ENCODE measurements at regions not wholly inside any gene's neighbourhood (a gene's known extent, or its start where the extent isn't known, plus 50 kb on each side); places are given as distances from the start of the nearest gene placed in this dataset.

DNA sequence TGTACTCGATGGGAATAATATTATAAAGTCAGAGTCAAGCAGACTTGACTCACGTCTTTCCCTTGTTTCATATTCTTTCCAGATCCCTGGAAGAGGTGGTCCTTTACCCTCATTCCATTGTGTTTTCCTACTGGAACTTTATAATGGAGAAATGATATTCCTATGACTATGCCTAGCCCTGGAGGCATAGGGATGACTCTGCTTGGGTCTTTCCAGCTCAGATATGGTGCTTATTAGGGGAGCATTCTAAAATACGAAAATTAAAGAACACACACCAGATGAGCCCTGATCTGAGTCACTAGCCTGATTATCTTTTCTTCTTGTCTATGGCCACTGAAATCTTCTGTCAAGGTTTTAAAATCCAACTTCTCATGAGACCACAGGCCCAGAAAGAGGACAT, 231.4 kb downstream of the ANKRD50 start:
- H3K9ac ChIP-seq (ENCODE audit: low read length) = no peak overlapping the region
- no peaks in the 10 kb centered on the region for H4K20me1 ChIP-seq (ENCODE audit: insufficient read depth)
- H3K27ac ChIP-seq (ENCODE audit: low read length) = no peak overlapping the region
- no peak overlapping the region for H3K4me3 ChIP-seq (ENCODE audit: low read length)
- no peaks in the 10 kb centered on the region for H3K27me3 ChIP-seq (ENCODE audit: insufficient read depth, low read depth, low read length)
- no peaks in the 10 kb centered on the region for H3K9me3 ChIP-seq (ENCODE audit: low read length)
- H3K79me2 ChIP-seq (replicated peaks; ENCODE audit: insufficient read depth, low read length) = no peaks in the 10 kb centered on the region
- TF ChIP-seq CTCF (IDR thresholded peaks at IDR 0.05; ENCODE audit: poor library complexity, severe bottlenecking) (no peak), SMC3 (conservative IDR thresholded peaks at IDR 0.05; ENCODE audit: poor library complexity) (no peak), POLR2AphosphoS5 (IDR thresholded peaks at IDR 0.05) (no peak), MXI1 (conservative IDR thresholded peaks at IDR 0.05; ENCODE audit: poor library complexity, severe bottlenecking) (no peak), REST (IDR thresholded peaks at IDR 0.05; ENCODE audit: borderline replicate concordance) (no peak), EZH2 (IDR thresholded peaks at IDR 0.05; ENCODE audit: borderline replicate concordance, insufficient read depth, low read length, poor library complexity, severe bottlenecking) (no peak), EP300 (conservative IDR thresholded peaks at IDR 0.05; ENCODE audit: poor library complexity, severe bottlenecking) (no peak), TAF1 (IDR thresholded peaks at IDR 0.05; ENCODE audit: low read depth) (no peak), RAD21 (conservative IDR thresholded peaks at IDR 0.05) (no peak)
- no peaks in the 10 kb centered on the region for H3K36me3 ChIP-seq (ENCODE audit: insufficient read depth, low read length)
- no peak overlapping the region for H3K4me2 ChIP-seq (ENCODE audit: low read length)
- H3K9me2 ChIP-seq (ENCODE audit: insufficient read depth, low read length) = no peaks in the 10 kb centered on the region
- no peaks in the 10 kb centered on the region for H3F3A ChIP-seq (ENCODE audit: insufficient read depth, low read length, poor library complexity, severe bottlenecking)
- no peak overlapping the region for H2AFZ ChIP-seq (ENCODE audit: low read depth, low read length)

DNA sequence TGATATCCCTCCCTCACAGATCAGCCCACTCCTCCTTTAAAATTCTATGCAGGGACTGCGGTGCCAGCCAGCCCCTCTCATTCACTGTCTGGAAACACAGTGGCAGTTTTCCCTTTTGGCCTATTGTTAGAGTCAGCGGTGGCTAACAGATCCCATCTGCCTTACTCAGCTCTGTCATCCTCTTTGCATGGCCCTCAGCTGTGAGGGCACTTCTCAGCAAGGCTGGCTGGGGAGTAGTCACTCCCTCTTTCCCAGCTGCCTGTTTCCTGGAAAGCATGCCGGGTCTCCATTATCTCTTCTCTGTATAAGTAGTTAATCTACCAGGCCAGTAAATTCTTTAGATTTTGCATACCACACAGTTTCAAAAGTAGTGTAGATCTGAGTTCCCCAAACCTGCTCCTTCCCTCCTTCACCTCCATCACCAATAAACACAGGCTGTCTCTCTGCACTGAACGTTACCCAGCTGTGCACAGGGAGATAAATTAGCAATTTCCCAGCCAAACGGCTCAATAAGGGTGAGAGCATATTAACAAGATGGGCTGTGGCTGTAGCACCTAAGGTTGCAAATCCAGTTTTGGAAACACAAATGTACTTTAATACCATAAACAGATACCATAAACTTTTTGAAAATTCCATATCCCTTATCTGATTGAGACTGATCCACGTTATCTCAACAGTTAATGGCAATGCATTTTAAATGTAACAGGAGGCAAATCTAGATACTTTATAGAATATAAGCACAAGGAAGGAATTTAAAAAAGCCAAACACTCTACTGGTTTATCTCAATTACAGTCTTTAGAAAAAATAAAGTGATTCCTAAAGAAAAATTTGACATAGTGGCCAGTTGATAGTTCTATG, 229.3 kb downstream of the ANKRD50 start:
- Histone ChIP-seq H2AFZ (ENCODE audit: low read depth, low read length) (no peak overlapping the region), H3K27ac (ENCODE audit: low read length) (no peak overlapping the region), H3K36me3 (ENCODE audit: insufficient read depth, low read length) (no peaks in the 10 kb centered on the region), H3F3A (ENCODE audit: insufficient read depth, low read length, poor library complexity, severe bottlenecking) (no peaks in the 10 kb centered on the region), H4K20me1 (ENCODE audit: insufficient read depth) (no peaks in the 10 kb centered on the region), H3K4me2 (ENCODE audit: low read length) (no peak overlapping the region), H3K27me3 (ENCODE audit: insufficient read depth, low read depth, low read length) (no peaks in the 10 kb centered on the region), H3K9me3 (ENCODE audit: low read length) (no peaks in the 10 kb centered on the region), H3K4me3 (ENCODE audit: low read length) (no peak overlapping the region), H3K79me2 (replicated peaks; ENCODE audit: insufficient read depth, low read length) (no peaks in the 10 kb centered on the region), H3K9ac (ENCODE audit: low read length) (no peak overlapping the region), H3K9me2 (ENCODE audit: insufficient read depth, low read length) (no peaks in the 10 kb centered on the region)
- TF ChIP-seq MXI1 (conservative IDR thresholded peaks at IDR 0.05; ENCODE audit: poor library complexity, severe bottlenecking) (no peak), TAF1 (IDR thresholded peaks at IDR 0.05; ENCODE audit: low read depth) (no peak)

Measured in neural cell (in vitro differentiated cells).